HG03442 (cell line): ENCODE measurements at regions not wholly inside any gene's neighbourhood (a gene's known extent, or its start where the extent isn't known, plus 50 kb on each side); places are given as distances from the start of the nearest gene placed in this dataset.
"Not testable (repeated sequence)": the region's sequence is repeated elsewhere in the genome, so short reads cannot be mapped to it uniquely, and the experiment has no call there.

ENCODE experiments used
- ATAC-seq: cut with Tn5 transposase; IDR thresholded peaks from one replicate; pipeline ENCODE4 v1.9.1; 2021; ENCODE audit warnings: mild to moderate bottlenecking, moderate library complexity; ENCODE audit not compliant: unreplicated experiment

DNA sequence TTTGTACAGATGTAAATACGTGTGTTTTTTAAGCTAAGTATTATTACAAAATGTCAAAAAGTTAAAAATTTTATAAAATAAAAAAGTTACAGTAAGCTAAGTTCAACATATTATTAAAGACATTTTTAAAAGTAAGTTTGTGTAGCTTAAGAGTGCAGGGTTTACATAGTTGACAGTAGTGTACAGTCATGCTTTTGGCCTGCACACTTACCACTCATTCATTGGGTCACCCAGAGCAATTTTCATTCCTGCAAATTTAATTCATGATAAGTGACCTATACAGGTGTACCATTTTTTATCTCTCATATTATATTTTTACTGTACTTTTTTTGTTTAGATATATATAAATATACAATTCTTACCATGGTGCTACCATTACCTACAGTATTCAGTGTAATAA lies 769.9 kb upstream of the SLITRK6 start:
- ATAC-seq: no peak

- no peak for ATAC-seq
Observed at GRCh38 chr13:86569974-86570373, 770.8 kb upstream of the SLITRK6 start.

DNA sequence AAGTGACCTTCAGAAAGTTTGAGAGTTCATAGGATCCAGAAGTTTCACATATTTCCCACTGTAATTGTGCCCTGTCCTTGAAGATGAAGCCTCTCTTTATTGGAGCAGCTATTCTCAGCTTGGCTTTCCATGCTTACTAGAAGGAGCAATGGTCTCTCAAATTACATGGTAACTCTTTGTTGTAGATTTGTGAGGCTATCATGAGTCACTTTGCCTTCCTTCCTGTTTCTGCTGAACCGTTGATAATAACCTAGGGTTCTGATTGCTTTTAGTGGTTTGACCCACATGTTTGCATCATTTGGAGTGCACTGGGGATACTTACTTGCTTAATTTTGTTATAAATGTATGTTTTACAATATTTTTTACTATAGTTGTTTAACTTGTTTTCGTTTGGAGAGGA lies 772.9 kb upstream of the SLITRK6 start:
- no peak for ATAC-seq

- no peak for ATAC-seq
Observed at GRCh38 chr13:86579662-86580061, 780.4 kb upstream of the SLITRK6 start.

- ATAC-seq: no peak
Observed at GRCh38 chr13:86581706-86582105, 782.5 kb upstream of the SLITRK6 start.

DNA sequence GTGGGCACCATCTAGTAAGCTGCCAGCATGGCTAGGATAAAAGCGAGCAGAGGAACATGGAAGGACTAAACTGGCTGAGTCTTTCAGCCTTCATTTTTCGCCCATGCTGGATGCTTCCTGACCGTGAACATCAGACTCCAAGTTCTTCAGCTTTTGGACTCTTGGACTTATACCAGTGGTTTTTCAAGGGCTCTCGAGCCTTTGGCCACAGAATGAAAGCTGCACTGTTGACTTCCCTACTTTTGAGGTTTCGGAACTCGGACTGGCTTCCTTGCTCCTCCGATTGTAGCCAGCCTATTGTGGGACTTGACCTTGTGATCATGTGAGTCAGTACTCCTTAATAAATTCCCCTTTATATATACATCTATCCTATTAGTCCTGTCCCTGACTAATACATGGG lies 785.1 kb upstream of the SLITRK6 start:
- ATAC-seq: no peak

DNA sequence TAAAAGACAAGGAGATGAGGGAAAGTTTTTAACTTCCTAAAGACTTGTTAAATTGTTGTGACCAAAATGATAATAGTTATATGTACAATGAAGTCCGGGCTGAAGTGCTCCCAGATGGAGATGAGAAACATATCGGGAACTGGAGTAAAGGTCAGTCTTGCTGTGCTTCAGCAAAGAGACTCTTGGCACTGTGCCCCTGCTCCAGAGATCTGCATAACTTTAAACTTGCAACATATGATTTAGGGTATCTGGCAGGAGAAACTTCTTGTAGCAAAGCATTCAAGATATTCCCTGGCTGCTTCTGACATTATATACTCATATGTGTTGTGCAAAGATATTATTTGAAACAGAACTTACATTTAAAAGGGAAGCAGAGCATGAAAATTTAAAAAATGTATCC lies 786.6 kb upstream of the SLITRK6 start:
- ATAC-seq: no peak

DNA sequence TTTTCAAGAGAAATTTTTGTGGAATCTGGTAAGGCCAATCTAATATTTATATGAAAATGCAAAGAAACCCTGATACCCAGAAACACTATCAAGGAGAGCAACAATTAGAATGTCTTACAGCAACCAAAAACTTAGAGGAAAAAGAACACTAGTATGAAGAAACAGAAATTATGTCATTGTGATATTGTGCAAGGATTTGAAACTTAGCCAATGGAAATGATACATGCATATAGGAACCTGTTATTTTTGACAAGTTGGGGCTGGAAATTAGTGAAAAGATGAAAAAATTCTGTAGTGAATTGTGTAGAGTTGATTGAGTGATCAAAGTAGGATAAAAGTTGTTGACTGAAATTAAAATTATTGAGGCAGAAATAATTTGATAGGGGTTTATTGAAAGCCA lies 792.6 kb upstream of the SLITRK6 start:
- no peak for ATAC-seq

- ATAC-seq: no peak
Observed at GRCh38 chr13:86601351-86601750, 802.1 kb upstream of the SLITRK6 start.

GRCh38 chr13:86606264-86606663 lies 807.0 kb upstream of the SLITRK6 start:
- ATAC-seq: no peak

GRCh38 chr13:86608701-86609100 lies 809.5 kb upstream of the SLITRK6 start:
- no peak for ATAC-seq

DNA sequence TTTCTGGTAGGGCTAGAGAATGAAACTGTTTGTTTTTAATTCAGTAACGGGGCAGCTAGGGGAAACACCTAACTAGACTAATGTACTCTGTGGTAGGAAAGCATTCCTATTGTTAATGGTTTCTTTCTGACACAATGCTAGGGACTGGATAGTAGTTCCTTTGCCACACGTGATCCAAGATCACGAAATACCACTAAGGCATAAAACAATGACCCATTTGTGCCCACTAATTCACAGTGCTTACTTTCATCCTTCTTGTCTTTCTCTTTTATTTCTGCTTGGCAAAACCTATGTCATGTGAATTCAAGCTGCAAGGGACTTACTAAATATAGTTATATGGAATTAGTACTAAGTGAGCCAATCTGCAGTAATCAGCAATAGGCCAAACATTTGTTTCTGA lies 834.1 kb upstream of the SLITRK6 start:
- ATAC-seq: no peak

GRCh38 chr13:86651171-86651570 lies 852.0 kb upstream of the SLITRK6 start:
- not testable (repeated sequence) for ATAC-seq

DNA sequence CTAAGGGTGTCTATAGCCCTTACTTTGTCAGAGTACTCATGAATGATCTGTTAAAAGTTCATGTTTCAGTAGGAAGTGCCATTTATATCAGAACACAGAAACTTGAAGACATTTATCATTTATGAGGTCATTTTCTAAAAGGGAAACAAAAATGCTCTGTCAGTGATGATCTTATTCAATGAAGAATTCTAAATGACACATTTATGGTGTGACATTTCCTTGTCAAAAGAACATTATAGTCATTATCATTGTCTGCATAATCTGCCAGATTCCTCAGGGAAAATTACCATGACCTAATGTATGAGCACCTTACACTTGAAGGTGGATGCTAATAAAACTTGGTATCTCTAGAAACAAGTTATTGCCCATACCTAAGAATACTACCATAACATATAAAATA lies 853.8 kb upstream of the SLITRK6 start:
- ATAC-seq: no peak

DNA sequence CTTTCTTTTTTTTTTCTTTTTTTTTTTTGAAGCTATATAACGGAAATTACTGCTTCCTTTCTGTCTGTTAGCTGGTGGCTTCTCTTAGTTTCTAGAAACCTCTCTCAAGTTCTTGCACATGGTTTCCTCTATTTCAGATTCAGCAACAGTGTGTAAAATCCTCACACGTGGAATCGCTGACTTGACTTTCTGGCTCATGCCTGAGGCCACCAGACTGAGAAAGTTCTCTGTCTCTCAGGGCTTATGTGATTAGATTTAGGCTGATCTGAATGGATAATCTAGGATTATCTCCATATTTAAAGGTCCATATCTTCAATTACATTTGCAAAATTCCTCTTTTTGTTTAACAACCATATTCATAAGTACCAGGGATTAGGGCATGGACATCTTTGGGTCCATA lies 856.3 kb upstream of the SLITRK6 start:
- ATAC-seq: no peak

DNA sequence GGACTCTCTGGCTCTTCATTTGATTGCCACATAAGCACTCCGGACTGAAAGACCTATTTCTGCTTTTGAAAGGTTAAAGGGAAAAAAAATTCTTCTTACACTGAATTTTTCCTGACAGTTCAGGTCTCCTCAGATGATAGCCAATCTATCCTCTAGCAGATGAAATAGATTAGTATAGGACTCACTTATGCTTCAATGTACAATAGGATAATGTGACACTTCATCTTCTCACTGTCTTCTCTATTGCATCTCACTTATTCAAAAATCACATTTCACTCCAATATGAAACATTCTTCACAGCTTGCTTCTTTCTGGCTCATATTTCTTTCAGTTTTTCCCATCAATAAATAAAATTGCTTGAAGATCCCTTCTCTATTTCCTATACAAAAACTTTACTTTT lies 860.9 kb upstream of the SLITRK6 start:
- no peak for ATAC-seq

DNA sequence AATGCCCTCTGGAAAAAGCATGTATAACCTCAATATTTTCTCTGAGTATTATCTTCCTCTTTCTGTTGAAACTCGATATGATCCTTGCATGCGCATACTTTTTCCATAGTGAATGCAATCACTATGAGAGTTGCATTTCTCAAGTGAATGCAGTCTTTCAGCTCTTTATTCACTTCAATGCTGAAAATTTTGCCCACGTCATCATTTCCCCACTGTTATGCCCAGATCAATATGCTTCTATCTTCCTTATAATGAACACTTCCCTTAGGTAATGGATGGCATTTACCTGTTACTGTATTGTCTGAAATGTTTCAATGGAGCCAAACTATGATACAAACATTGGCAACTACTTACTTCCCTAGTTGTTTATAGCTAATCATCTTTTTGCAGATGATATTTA lies 866.6 kb upstream of the SLITRK6 start:
- no peak for ATAC-seq

- ATAC-seq: no peak
Observed at GRCh38 chr13:86673931-86674431, 874.8 kb upstream of the SLITRK6 start.

GRCh38 chr13:86681223-86681622 lies 882.0 kb upstream of the SLITRK6 start:
- no peak for ATAC-seq

DNA sequence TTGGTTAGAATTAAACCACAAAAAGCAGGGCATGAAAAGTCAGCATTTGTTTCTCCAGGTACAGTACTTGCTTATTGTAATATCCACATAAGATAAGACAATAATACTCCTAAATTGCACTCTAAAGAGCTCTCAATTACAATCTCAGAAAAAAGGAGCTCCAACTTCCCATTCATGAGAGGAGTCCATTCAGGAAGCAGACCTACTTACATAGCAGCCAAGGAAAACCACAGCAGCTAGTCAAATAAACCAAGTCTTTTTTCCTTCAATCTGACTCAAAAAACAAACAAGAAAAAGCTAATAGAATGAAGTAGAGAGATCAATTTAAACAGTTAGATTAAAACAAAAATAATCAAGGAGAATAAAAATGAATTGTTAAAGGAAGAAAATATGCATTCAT lies 885.2 kb upstream of the SLITRK6 start:
- ATAC-seq: no peak

DNA sequence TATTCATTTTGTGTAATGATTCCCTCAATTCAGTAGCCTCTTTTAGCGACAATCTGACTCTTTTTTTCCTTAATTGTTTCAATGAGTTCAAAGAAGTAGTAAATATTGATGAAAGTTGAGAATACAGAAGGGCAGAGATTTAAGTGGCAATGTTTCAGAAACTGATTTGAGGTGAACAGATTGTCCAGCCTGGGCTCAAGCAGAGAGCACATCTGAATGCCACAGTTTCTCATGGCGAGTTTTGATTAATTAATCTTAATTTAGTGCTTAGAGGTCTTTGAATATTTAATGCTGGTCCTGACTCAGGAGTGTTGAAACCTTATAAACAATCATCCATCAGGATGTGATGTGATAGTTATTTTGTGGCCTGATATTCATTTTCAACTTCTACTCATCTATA lies 890.7 kb upstream of the SLITRK6 start:
- no peak for ATAC-seq

- no peak for ATAC-seq
Observed at GRCh38 chr13:86692291-86692690, 893.1 kb upstream of the SLITRK6 start.

GRCh38 chr13:86710013-86710412 lies 910.8 kb upstream of the SLITRK6 start:
- no peak for ATAC-seq

DNA sequence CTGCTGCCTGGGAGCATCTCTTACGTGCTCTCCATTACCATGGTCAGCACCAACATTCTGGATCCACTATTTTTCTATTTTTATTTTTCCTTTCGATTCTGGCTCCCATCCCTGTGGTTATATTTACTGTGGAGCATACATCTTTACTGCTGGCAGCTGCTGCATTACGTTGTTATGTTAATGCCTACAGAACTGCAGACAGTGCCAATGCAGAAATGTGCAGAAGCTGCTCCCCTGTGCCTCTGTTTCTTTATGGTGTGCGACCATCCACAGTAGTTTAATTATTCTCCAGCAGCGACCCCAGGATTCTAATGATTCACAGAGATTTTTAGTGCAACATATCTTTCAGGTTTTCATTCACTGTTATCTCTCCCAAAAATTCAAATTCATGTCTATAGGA lies 911.7 kb upstream of the SLITRK6 start:
- ATAC-seq: no peak
